Spleen (tissue), 11 donors: ENCODE measurements at regions not wholly inside any gene's neighbourhood (a gene's known extent, or its start where the extent isn't known, plus 50 kb on each side); places are given as distances from the start of the nearest gene placed in this dataset.

Experiments used
- DNase-seq: peaks from one replicate; pipeline ENCODE4 v3.0.0-alpha.2; 2020
- H3K27ac ChIP-seq, 8 donors: fragments of 200-600 bp; sonication (generic) in 7 of 8; 1 replicate in 4 of 8; 2 replicates in 4 of 8; pipeline versions ENCODE4 v1.5.0 to v1.8.0; 2016 to 2021; ENCODE audit warnings: inconsistent platforms in 4 of 8, mild to moderate bottlenecking in 4 of 8, moderate library complexity in 1 of 8
- H3K27me3 ChIP-seq, 7 donors: fragments of 200-600 bp; sonication (generic) in 6 of 7; replicated peaks in 1 of 7; 1 replicate in 4 of 7; 2 replicates in 3 of 7; pipeline versions ENCODE4 v1.5.0 to v1.8.0; 2016 to 2021; ENCODE audit warnings: inconsistent platforms in 3 of 7, mild to moderate bottlenecking in 1 of 7
- H3K36me3 ChIP-seq, 6 donors: fragments of 200-600 bp; sonication (generic) in 5 of 6; 1 replicate in 4 of 6; 2 replicates in 2 of 6; pipeline versions ENCODE4 v1.5.0 to v1.8.0; 2016 to 2021; ENCODE audit warnings: inconsistent platforms in 2 of 6
- H3K4me1 ChIP-seq, 6 donors: fragments of 200-600 bp; sonication (generic) in 5 of 6; 1 replicate in 3 of 6; 2 replicates in 3 of 6; pipeline versions ENCODE4 v1.5.0 to v1.8.0; 2016 to 2021; ENCODE audit warnings: inconsistent platforms in 3 of 6
- H3K4me3 ChIP-seq, 8 donors: fragments of 200-600 bp; sonication (generic) in 7 of 8; 1 replicate in 4 of 8; 2 replicates in 4 of 8; pipeline versions ENCODE4 v1.5.0 to v1.8.0; 2016 to 2021; ENCODE audit warnings: inconsistent platforms in 4 of 8, mild to moderate bottlenecking in 4 of 8, moderate library complexity in 2 of 8
- H3K9me3 ChIP-seq, 8 donors: fragments of 200-600 bp; sonication (generic) in 7 of 8; 1 replicate in 4 of 8; 2 replicates in 4 of 8; pipeline versions ENCODE4 v1.5.0 to v1.8.0; 2016 to 2021; ENCODE audit warnings: inconsistent platforms in 4 of 8
- POLR2A ChIP-seq, 3 donors: fragments of 450-650 bp; IDR thresholded peaks; one replicate each; pipeline ENCODE4 v1.5.1; 2017; ENCODE audit warnings: antibody characterized with exemption in 3 of 3, mild to moderate bottlenecking in 1 of 3
- POLR2AphosphoS5 ChIP-seq, 3 donors: sonication (generic); formaldehyde crosslinking; IDR thresholded peaks; one replicate each; pipeline ENCODE4 v1.5.1; 2017; ENCODE audit warnings: antibody characterized with exemption in 3 of 3
- WGBS, 5 donors: extraction: QIAGEN DNeasy Blood & Tissue Kit in 3 of 5; methylation state at CpG; one replicate each; pipeline versions ENCODE4 v1.1.5 to v1.1.7; 2013 to 2018; 5-methylcytosine and 5-hydroxymethylcytosine counted together
- intact Hi-C: fragments of 100-400 bp; cut with DNase I; formaldehyde crosslinking; loops from one replicate; pipeline ENCODE4 v1.15.0; 2023; ENCODE audit warnings: low total_unique reads
- TF ChIP-seq, protein P1 (sequence below), 11 experiments: fragments of 200-600 bp in 7 of 11; fragments of 450-650 bp in 4 of 11; sonication (generic) in 4 of 11; IDR thresholded peaks in 8 of 11; conservative IDR thresholded peaks in 3 of 11; 1 replicate in 7 of 11; 2 replicates in 4 of 11; pipeline versions ENCODE4 v1.4.0 to v1.8.0; 2016 to 2021; ENCODE audit warnings: antibody characterized with exemption in 11 of 11, inconsistent platforms in 4 of 11, mild to moderate bottlenecking in 1 of 11
- donor health status: healthy with polysubstance abuse.
- donor health status: DM: no; HTN: no; CAD: no; lungs with moderate emphysema.
- donor health status: DM: no; HTN: no; CAD: no.
- donor health status: Bipolar disorder and iron deficiency.
- donor health status: healthy.
- donor health status: DM: no; HTN: no; CAD: no.
- donor health status: DM: yes; HTN: yes; CAD: no.

DNA sequence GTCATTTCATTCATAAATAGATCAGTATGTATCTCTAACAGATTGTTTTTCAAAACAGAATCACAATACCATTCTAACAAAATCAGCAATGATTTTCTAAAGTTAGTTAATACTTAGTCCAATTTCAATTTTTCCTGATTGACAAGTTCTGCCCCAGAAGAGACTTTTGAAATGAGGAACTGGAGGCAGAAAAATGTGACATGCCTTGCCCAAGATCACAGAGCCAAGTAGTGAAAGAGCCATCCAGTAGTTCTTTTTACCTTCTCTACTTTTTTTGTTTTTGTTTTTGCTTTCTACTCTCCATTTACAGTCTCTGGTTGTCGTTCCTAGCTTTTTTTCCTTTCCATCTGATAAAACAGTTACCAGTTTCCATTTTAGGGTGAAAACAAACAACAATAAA, 129.3 kb upstream of the TMEM164 start:
- H3K4me3 ChIP-seq = no peak overlapping the region
- intact Hi-C loops = no loop called here
- no peak overlapping the region for H3K27ac ChIP-seq
- TF ChIP-seq POLR2AphosphoS5 (IDR thresholded peaks at IDR 0.05) = no peak
- TF ChIP-seq, protein P1, sequence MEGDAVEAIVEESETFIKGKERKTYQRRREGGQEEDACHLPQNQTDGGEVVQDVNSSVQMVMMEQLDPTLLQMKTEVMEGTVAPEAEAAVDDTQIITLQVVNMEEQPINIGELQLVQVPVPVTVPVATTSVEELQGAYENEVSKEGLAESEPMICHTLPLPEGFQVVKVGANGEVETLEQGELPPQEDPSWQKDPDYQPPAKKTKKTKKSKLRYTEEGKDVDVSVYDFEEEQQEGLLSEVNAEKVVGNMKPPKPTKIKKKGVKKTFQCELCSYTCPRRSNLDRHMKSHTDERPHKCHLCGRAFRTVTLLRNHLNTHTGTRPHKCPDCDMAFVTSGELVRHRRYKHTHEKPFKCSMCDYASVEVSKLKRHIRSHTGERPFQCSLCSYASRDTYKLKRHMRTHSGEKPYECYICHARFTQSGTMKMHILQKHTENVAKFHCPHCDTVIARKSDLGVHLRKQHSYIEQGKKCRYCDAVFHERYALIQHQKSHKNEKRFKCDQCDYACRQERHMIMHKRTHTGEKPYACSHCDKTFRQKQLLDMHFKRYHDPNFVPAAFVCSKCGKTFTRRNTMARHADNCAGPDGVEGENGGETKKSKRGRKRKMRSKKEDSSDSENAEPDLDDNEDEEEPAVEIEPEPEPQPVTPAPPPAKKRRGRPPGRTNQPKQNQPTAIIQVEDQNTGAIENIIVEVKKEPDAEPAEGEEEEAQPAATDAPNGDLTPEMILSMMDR (IDR thresholded peaks at IDR 0.05 in 8 of 11, conservative IDR thresholded peaks at IDR 0.05 in 3 of 11) = no peak
- no peaks in the 10 kb centered on the region for H3K4me1 ChIP-seq
- H3K36me3 ChIP-seq = no peaks in the 10 kb centered on the region
- H3K9me3 ChIP-seq = no peaks in the 10 kb centered on the region
- no peak for DNase-seq
- no peaks in the 10 kb centered on the region for H3K27me3 ChIP-seq
- 43 to 84% (median 74%) methylated on average over 1 of the region's 1 CpG for WGBS, 5 donors

DNA sequence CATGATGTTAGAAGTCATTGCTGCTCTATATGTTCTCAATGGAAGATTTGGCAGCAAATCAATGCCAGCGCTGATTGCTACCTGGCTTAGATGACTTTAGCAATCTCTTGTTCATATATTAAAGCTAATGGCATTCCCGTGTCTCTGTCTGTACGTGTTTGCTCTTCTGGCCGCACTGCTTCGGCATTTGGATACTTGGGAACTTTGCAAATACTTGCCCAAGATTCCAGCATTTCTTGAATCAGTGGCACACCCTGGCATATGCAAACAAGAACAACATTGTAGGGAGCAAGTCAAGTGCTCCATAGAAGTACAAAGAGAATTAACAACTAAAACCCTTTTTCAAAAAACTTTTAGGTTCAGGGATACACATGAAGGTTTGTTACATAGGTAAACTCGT, 128.9 kb upstream of the TMEM164 start:
- 86 to 97% (median 93%) methylated on average over 6 of the region's 6 CpGs for whole genome bisulfite sequencing, 5 donors

DNA sequence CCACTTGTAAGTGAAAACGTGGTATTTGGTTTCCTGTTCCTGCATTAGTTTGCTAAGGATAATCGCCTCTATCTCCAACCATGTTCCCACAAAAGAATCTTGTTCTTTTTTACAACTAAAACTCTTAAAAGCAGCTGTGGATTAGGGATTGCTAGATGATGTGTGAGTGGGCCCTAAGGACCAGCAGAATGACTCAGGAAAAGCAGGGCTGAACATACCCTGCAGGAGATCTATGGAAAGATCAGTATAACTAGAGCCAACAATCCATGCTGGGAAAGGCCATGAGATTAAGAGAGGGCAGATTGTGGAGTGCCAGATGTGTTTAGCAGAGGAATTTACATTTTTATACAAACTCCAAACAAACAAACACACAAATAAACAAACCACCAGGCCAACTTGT, 128.4 kb upstream of the TMEM164 start:
- no peaks in the 10 kb centered on the region for H3K4me1 ChIP-seq
- no peaks in the 10 kb centered on the region for H3K9me3 ChIP-seq
- no peak for TF ChIP-seq POLR2A (IDR thresholded peaks at IDR 0.05)
- TF ChIP-seq, protein P1 (IDR thresholded peaks at IDR 0.05 in 8 of 11, conservative IDR thresholded peaks at IDR 0.05 in 3 of 11) = no peak
- 29 to 58% (median 51%) methylated on average over 2 of the region's 2 CpGs for WGBS, 5 donors
- intact Hi-C loops = no loop called here
- H3K36me3 ChIP-seq = no peaks in the 10 kb centered on the region
- no peaks in the 10 kb centered on the region for H3K27me3 ChIP-seq
- no peak for DNase-seq
- no peak overlapping the region for H3K27ac ChIP-seq
- no peak overlapping the region for H3K4me3 ChIP-seq

More for the DNA sequence above, 128.9 kb upstream of the TMEM164 start:
- no peaks in the 10 kb centered on the region for H3K9me3 ChIP-seq
- no peaks in the 10 kb centered on the region for H3K4me1 ChIP-seq
- DNase-seq = no peak
- H3K36me3 ChIP-seq = no peaks in the 10 kb centered on the region
- intact Hi-C loops = no loop called here
- TF ChIP-seq, protein P1 (IDR thresholded peaks at IDR 0.05 in 8 of 11, conservative IDR thresholded peaks at IDR 0.05 in 3 of 11) = no peak
- TF ChIP-seq POLR2AphosphoS5 (IDR thresholded peaks at IDR 0.05) (no peak), POLR2A (IDR thresholded peaks at IDR 0.05) (no peak)
- no peak overlapping the region for H3K4me3 ChIP-seq
- H3K27ac ChIP-seq = no peak overlapping the region
- H3K27me3 ChIP-seq = no peaks in the 10 kb centered on the region

DNA sequence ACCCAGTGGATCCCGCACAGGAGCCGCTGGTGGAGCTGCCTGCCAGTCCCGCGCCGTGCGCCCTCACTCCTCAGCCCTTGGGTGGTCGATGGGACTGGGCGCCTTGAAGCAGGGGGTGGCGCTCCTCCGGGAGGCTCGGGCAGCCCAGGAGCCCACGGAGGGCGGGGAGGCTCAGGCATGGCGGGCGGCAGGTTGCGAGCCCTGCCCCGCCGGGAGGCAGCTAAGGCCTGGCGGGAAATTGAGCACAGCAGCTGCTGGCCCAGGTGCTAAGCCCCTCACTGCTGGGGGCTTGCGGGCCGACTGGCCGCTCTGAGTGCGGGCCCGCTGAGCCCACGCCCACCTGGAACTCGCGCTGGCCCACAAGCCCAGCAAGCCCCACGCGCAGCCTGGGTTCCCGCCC, 127.1 kb upstream of the TMEM164 start:
- TF ChIP-seq, protein P1 (IDR thresholded peaks at IDR 0.05 in 8 of 11, conservative IDR thresholded peaks at IDR 0.05 in 3 of 11) = no peak
- TF ChIP-seq POLR2AphosphoS5 (IDR thresholded peaks at IDR 0.05) = no peak
- TF ChIP-seq POLR2A (IDR thresholded peaks at IDR 0.05) = no peak
- H3K9me3 ChIP-seq = no peaks in the 10 kb centered on the region
- intact Hi-C loops = no loop called here
- H3K27ac ChIP-seq = no peak overlapping the region
- no peaks in the 10 kb centered on the region for H3K36me3 ChIP-seq
- H3K27me3 ChIP-seq = no peaks in the 10 kb centered on the region
- DNase-seq = no peak
- H3K4me3 ChIP-seq = no peak overlapping the region
- 92 to 99% (median 96%) methylated on average over 9 to 30 of the region's 30 CpGs; no CpG with 5 or more reads in 1 of the 5 donors for WGBS, 5 donors
- H3K4me1 ChIP-seq = no peaks in the 10 kb centered on the region
